AG04450 (cell line): ENCODE measurements at regions not wholly inside any gene's neighbourhood (a gene's known extent, or its start where the extent isn't known, plus 50 kb on each side); places are given as distances from the start of the nearest gene placed in this dataset.
"Not testable (repeated sequence)": the region's sequence is repeated elsewhere in the genome, so short reads cannot be mapped to it uniquely, and the experiment has no call there.

Experiments used
- CTCF ChIA-PET: fragments of 300-600, 350-600 bp; formaldehyde crosslinking; extraction: SDS; loops from one replicate; lab custom pipeline; 2022; ENCODE audit warnings: antibody characterized with exemption, inconsistent platforms; lab: Charles Lee
- POLR2A ChIA-PET: fragments of 350-600 bp; formaldehyde crosslinking; extraction: SDS; loops from one replicate; lab custom pipeline; 2021; ENCODE audit warnings: antibody characterized with exemption, inconsistent platforms; lab: Yijun Ruan, JAX
- DNase-seq: peaks from one replicate; pipeline ENCODE4 v3.0.0-alpha.2; 2011; ENCODE audit warnings: low read depth, low spot score
- H3K27ac ChIP-seq: one replicate; pipeline ENCODE4 v1.5.1; 2012; ENCODE audit warnings: low read depth, low read length, control low read depth
- H3K27me3 ChIP-seq: one replicate; pipeline ENCODE4 v1.6.0; 2012; ENCODE audit warnings: low read length; ENCODE audit not compliant: control insufficient read depth, insufficient read depth
- H3K4me3 ChIP-seq: 2 replicates; pipeline ENCODE4 v1.5.1; 2011; ENCODE audit warnings: mild to moderate bottlenecking, low read depth, low read length, control low read depth
- H3K9me3 ChIP-seq: 2 replicates; pipeline ENCODE4 v1.5.1; 2012; ENCODE audit warnings: low read length; ENCODE audit not compliant: control insufficient read depth, insufficient read depth
- TF ChIP-seq, protein P1 (sequence below): IDR thresholded peaks from 2 replicates; pipeline ENCODE4 v1.5.1; 2011; ENCODE audit warnings: low read depth, low read length, control low read depth, inconsistent platforms

GRCh38 chr12:75795125-75795524, 236.5 kb downstream of the PHLDA1 start:
- no peak for DNase-seq
- H3K4me3 ChIP-seq, result no peak overlapping the region
- ChIA-PET POLR2A (no interaction called here), CTCF (no interaction called here)
- H3K27me3 ChIP-seq, result no peaks in the 10 kb centered on the region
- H3K9me3 ChIP-seq, result no peaks in the 10 kb centered on the region; the same call in 1 of the 2 replicates
- no peak overlapping the region for H3K27ac ChIP-seq
- TF ChIP-seq, protein P1, sequence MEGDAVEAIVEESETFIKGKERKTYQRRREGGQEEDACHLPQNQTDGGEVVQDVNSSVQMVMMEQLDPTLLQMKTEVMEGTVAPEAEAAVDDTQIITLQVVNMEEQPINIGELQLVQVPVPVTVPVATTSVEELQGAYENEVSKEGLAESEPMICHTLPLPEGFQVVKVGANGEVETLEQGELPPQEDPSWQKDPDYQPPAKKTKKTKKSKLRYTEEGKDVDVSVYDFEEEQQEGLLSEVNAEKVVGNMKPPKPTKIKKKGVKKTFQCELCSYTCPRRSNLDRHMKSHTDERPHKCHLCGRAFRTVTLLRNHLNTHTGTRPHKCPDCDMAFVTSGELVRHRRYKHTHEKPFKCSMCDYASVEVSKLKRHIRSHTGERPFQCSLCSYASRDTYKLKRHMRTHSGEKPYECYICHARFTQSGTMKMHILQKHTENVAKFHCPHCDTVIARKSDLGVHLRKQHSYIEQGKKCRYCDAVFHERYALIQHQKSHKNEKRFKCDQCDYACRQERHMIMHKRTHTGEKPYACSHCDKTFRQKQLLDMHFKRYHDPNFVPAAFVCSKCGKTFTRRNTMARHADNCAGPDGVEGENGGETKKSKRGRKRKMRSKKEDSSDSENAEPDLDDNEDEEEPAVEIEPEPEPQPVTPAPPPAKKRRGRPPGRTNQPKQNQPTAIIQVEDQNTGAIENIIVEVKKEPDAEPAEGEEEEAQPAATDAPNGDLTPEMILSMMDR, result no peak

- H3K4me3 ChIP-seq, result no peak overlapping the region
- no peak for DNase-seq
- H3K27ac ChIP-seq, result no peak overlapping the region
- no peaks in the 10 kb centered on the region for H3K9me3 ChIP-seq
- TF ChIP-seq, protein P1, result no peak
- POLR2A ChIA-PET, result no interaction called here
- no peaks in the 10 kb centered on the region for H3K27me3 ChIP-seq
- CTCF ChIA-PET, result interaction anchor here (0.7 kb wide), 1 partner anchor 795 kb away, joined by 5 read pairs; no protein-coding TSS in a partner anchor
Measured at GRCh38 chr12:75792687-75793086, 238.9 kb downstream of the PHLDA1 start.

DNA sequence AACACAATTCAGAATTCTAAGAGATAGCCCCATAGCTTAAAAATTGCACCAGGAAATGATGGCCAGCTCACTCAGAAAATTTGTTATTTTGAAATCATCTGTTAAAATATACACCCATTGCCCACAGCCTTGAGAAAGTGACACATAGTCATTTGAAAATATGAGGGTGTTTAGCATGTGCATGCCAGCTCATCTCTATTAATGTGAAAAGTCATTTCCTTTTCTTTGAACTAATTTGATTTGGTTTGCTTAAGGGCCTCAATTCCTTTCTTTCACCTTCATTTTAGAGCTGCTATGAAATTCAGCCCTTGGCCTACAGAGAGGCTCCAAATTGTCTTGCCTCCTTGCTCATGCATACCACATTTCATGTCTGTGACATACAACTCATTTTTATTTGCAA, 241.4 kb downstream of the PHLDA1 start:
- TF ChIP-seq, protein P1, result no peak
- POLR2A ChIA-PET, result no interaction called here
- Histone ChIP-seq H3K27me3 (no peaks in the 10 kb centered on the region), H3K9me3 (no peaks in the 10 kb centered on the region), H3K4me3 (no peak overlapping the region), H3K27ac (no peak overlapping the region)
- CTCF ChIA-PET, result no interaction called here
- no peak for DNase-seq

- POLR2A ChIA-PET, DNase-seq, H3K9me3 ChIP-seq, H3K27ac ChIP-seq, H3K4me3 ChIP-seq, H3K27me3 ChIP-seq: not testable (repeated sequence)
- CTCF ChIA-PET, result interaction anchor here (1.0 kb wide), 1 partner anchor 9 kb away, joined by 3 read pairs; no protein-coding TSS in a partner anchor
Measured at GRCh38 chr12:75787146-75787545, 244.4 kb downstream of the PHLDA1 start.

GRCh38 chr12:75786070-75786469, 245.5 kb downstream of the PHLDA1 start:
- ChIA-PET CTCF (no interaction called here), POLR2A (no interaction called here)
- H3K4me3 ChIP-seq, result no peak overlapping the region
- DNase-seq, result no peak
- no peak overlapping the region for H3K27ac ChIP-seq
- H3K27me3 ChIP-seq, result no peaks in the 10 kb centered on the region
- no peaks in the 10 kb centered on the region for H3K9me3 ChIP-seq
- TF ChIP-seq, protein P1, result no peak

GRCh38 chr12:75784591-75784990, 247.0 kb downstream of the PHLDA1 start:
- POLR2A ChIA-PET, result no interaction called here

More at GRCh38 chr12:75784591-75784990, 247.0 kb downstream of the PHLDA1 start:
- no peak for DNase-seq
- Histone ChIP-seq H3K4me3 (no peak overlapping the region), H3K9me3 (no peaks in the 10 kb centered on the region), H3K27me3 (no peaks in the 10 kb centered on the region), H3K27ac (no peak overlapping the region)
- TF ChIP-seq, protein P1, result no peak
- CTCF ChIA-PET, result no interaction called here
